ENCODE measurements at regions not wholly inside any gene's neighbourhood (a gene's known extent, or its start where the extent isn't known, plus 50 kb on each side); places are given as distances from the start of the nearest gene placed in this dataset.

DNA sequence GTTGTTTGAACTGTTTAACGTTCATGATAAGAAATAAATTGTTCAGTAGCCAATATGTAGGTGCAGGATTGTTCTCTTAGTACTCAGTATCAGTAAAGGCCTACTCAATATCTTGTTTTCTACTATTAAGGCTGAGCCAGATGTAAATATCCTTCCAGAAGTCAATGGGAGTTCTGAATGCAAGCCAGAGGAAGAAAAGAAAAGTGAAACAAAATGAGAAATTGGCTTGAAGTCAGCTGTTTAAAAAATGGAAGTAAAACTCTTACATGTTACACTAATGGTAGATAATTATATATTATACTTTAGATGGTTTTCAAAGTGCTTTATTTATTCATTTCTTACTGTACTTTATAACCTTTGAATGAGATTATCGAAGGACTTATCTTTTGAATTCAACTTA lies 1417.9 kb downstream of the ADGRL3 start:
- TF ChIP-seq, protein P1, sequence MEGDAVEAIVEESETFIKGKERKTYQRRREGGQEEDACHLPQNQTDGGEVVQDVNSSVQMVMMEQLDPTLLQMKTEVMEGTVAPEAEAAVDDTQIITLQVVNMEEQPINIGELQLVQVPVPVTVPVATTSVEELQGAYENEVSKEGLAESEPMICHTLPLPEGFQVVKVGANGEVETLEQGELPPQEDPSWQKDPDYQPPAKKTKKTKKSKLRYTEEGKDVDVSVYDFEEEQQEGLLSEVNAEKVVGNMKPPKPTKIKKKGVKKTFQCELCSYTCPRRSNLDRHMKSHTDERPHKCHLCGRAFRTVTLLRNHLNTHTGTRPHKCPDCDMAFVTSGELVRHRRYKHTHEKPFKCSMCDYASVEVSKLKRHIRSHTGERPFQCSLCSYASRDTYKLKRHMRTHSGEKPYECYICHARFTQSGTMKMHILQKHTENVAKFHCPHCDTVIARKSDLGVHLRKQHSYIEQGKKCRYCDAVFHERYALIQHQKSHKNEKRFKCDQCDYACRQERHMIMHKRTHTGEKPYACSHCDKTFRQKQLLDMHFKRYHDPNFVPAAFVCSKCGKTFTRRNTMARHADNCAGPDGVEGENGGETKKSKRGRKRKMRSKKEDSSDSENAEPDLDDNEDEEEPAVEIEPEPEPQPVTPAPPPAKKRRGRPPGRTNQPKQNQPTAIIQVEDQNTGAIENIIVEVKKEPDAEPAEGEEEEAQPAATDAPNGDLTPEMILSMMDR (conservative IDR thresholded peaks at IDR 0.05), result no peak
- no peak for TF ChIP-seq ZFX (IDR thresholded peaks at IDR 0.05)

Data from C4-2B (cell line).